Right lobe of liver (tissue), 4 donors: ENCODE measurements at regions not wholly inside any gene's neighbourhood (a gene's known extent, or its start where the extent isn't known, plus 50 kb on each side); places are given as distances from the start of the nearest gene placed in this dataset.

Source experiments
- CTCF ChIP-seq, 4 donors: fragments of 200-600 bp in 3 of 4; fragments of 450-650 bp in 1 of 4; IDR thresholded peaks; one replicate each; pipeline versions ENCODE4 v1.5.1 to v1.8.0; 2016 to 2022; ENCODE audit warnings: antibody characterized with exemption in 4 of 4, mild to moderate bottlenecking in 2 of 4
- POLR2A ChIP-seq: fragments of 450-650 bp; IDR thresholded peaks from one replicate; pipeline ENCODE4 v1.6.1; 2017; ENCODE audit warnings: antibody characterized with exemption, mild to moderate bottlenecking
- donor health status: DM: no; HTN: no; CAD: no.
- donor health status: DM: no; HTN: no; CAD: no.
- donor health status: DM: no; HTN: yes; CAD: no.

GRCh38 chr15:69637818-69638217 lies 185.2 kb downstream of the RPLP1 start:
- no peak for TF ChIP-seq CTCF (IDR thresholded peaks at IDR 0.05)
- no peak for TF ChIP-seq POLR2A
